HG03064 (cell line): ENCODE measurements at regions not wholly inside any gene's neighbourhood (a gene's known extent, or its start where the extent isn't known, plus 50 kb on each side); places are given as distances from the start of the nearest gene placed in this dataset.
A peak's percentile ranks its signal among the peaks of the same experiment; 100 is the strongest.
"Not testable (repeated sequence)": the region's sequence is repeated elsewhere in the genome, so short reads cannot be mapped to it uniquely, and the experiment has no call there.

Experiments
- ATAC-seq: cut with Tn5 transposase; IDR thresholded peaks from one replicate; pipeline ENCODE4 v1.9.1; 2021; ENCODE audit warnings: low read depth; ENCODE audit not compliant: unreplicated experiment

- no peak for ATAC-seq
Measured at GRCh38 chr9:85487872-85488271, 253.9 kb downstream of the AGTPBP1 start.

DNA sequence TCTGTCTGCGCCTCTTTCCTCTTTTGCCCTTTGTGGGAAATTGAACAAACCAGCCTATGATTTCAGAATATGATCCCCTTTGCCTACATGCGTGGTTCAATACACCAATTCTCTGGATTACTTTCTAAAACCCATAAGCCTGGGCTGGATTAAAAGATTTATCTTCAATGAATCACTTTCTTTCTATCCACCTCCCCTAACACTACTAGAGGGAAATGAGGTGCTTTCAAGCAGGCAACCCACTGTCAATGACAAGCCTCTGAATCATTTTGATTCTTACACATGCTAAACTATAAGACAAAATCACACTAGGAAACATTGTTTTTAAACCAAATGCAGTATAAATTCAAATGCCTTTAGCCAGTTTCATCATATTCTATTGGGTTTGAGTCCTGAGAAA, 257.5 kb downstream of the AGTPBP1 start:
- no peak for ATAC-seq

GRCh38 chr9:85483208-85483607, 258.5 kb downstream of the AGTPBP1 start:
- no peak for ATAC-seq

DNA sequence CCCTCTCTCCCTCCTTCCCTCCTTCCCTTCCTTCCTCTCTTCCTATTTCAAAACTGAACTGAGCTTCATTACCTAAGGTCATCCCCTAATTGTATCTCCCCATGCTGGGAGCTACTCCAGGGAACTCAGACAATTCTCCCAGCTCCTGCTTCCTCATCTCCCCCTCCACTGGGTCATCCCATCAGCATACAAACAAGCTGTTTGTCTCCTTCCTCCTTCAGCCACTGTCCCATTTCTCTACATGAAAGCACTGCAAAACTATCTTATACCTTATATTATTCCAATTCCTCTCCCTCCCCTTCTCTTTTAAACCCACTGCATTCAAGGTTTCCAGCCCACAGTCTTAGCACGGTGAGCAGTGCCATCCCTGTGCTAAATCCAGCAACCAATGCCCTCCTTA, 262.4 kb downstream of the AGTPBP1 start:
- no peak for ATAC-seq

GRCh38 chr9:85478847-85479246, 262.9 kb downstream of the AGTPBP1 start:
- ATAC-seq = no peak

DNA sequence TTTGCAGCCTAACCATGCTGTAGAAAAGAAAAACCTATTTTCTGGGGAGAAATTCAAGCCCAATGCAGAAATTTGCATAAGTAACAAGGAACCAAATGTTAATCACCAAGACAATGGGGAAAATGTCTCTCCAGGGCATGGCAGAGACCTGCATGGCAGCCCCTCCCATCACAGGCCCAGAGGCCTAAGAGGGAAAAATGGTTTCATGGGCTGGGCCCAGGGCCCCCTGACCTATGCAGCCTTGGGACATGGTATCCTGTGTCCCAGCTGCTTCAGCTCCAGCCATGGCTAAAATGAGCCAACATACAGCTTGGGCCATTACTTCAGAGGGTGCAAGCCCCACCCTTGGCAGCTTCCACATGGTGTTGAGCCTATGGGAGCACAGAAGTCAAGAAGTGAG, 266.9 kb downstream of the AGTPBP1 start:
- not testable (repeated sequence) for ATAC-seq

- ATAC-seq = no peak
Measured at GRCh38 chr9:85471791-85472190, 270.0 kb downstream of the AGTPBP1 start.

GRCh38 chr9:85469041-85469440, 272.7 kb downstream of the AGTPBP1 start:
- no peak for ATAC-seq

GRCh38 chr9:85466834-85467233, 274.9 kb downstream of the AGTPBP1 start:
- no peak for ATAC-seq

DNA sequence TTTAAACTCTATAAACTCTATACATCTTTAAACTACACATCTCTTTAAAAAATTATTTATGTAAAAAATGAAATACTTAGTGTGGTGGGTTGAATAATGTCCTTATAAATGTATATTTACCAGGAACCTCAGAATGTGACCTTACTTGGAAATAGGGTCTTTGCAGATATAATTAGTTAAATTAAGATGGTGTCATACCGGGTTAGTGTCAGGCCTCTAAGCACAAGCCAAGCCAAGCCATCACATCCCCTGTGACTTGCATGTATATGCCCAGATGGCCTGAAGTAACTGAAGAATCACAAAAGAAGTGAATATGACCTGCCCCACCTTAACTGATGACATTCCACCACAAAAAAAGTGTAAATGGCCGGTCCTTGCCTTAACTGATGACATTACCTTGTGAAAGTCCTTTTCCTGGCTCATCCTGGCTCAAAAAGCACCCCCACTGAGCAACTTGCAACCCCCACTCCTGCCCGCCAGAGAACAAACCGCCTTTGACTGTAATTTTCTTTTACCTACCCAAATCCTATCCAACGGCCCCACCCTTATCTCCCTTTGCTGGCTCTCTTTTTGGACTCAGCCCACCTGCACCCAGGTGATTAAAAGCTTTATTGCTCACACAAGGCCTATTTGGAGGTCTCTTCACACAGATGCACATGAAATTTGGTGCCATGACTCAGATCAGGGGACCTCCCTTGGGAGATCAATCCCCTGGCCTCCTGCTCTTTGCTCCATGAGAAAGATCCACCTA, 283.5 kb downstream of the AGTPBP1 start:
- ATAC-seq = not testable (repeated sequence)

GRCh38 chr9:85453850-85454249, 287.9 kb downstream of the AGTPBP1 start:
- no peak for ATAC-seq

GRCh38 chr9:85452841-85453240, 288.9 kb downstream of the AGTPBP1 start:
- ATAC-seq = no peak

- no peak for ATAC-seq
Measured at GRCh38 chr9:85451680-85452079, 290.1 kb downstream of the AGTPBP1 start.

DNA sequence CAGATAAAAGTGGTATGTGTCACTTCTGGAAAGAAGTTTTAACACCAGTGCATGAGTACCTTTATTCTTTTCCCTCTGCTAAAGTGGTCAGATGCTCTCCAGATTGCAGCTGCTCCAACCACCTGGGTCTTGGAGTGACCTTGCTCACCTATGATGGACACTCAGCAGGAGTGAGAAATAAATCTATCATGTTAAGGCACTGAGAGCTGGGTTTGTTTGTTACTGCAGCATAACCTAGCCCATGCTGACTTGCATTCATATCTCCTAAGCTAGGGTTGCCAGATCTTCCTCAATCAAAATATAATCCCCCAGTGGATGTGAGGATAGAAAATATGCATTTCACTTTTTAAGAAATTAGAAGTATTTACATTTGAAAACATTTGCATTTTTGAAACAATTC, 295.9 kb downstream of the AGTPBP1 start:
- ATAC-seq = no peak

- ATAC-seq = no peak
Measured at GRCh38 chr9:85444243-85444642, 297.5 kb downstream of the AGTPBP1 start.

DNA sequence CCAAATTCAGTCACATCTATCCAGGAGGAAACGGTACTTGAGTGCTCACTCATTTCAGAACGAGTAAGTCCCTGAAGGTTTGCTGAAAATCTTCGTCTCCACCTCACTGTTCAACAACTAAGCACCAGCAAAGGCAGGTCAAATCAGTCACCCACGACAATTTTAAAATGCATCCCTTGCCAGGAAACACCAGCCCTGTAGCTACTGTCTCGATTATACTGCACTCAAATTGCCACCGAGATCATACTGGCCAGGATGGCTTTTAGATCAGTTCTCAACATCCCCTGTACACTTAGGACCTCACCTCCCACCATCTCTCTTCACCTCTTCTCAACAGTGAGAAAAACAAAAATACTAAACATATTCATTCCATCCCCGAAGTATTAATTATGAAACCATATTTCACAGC, 298.6 kb downstream of the AGTPBP1 start:
- peak; percentile 87 for ATAC-seq

- ATAC-seq = no peak
Measured at GRCh38 chr9:85439791-85440190, 302.0 kb downstream of the AGTPBP1 start.

DNA sequence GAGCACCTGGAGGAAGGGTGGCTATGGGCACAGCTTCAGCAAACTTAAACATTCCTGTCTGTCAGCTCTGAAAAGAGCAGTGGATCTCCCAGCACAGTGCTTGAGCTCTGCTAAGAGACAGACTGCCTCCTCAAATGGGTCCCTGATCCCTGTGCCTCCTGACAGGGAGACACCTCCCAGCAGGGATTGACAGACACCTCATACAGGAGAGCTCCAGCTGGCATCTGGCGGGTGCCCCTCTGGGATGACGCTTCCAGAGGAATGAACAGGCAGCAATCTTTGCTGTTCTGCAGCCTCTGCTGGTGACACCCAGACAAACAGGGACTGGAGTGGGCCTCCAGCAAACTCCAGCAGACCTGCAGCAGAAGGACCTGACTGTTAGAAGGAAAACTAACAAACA, 307.8 kb downstream of the AGTPBP1 start:
- not testable (repeated sequence) for ATAC-seq

DNA sequence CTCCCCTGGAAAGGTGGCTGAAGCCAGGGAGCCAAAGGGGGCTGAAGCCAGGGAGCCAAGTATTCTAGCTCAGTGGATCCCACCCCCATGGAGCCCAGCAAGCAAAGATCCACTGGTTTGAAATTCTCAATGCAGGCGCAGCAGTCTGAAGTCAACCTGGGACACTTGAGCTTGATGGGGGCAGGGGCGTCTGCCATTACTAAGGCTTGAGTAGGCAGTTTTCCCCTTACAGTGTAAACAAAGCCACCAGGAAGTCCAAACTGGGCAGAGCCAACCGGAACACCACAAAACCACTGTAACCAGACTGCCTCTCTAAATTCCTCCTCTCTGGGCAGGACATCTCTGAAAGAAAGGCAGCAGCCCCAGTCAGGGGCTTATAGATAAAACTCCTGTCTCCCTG, 308.2 kb downstream of the AGTPBP1 start:
- not testable (repeated sequence) for ATAC-seq

DNA sequence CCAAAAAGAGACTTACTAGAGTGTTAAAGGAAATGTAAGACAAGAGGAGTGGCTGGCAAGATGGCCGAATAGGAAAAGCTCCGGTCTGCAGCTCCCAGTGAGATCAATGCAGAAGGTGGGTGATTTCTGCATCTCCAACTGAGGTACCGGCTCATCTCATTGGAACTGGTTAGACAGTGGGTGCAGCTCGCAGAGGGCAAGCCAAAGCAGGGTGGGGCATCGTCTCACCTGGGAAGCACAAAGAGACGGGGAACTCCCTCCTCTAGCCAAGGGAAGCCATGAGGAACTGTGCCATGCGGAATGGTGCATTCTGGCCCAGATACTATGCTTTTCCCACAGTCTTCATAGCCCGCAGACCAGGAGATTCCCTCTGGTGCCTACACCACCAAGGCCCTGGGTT, 308.7 kb downstream of the AGTPBP1 start:
- no peak for ATAC-seq

- no peak for ATAC-seq
Measured at GRCh38 chr9:85432599-85432998, 309.2 kb downstream of the AGTPBP1 start.

DNA sequence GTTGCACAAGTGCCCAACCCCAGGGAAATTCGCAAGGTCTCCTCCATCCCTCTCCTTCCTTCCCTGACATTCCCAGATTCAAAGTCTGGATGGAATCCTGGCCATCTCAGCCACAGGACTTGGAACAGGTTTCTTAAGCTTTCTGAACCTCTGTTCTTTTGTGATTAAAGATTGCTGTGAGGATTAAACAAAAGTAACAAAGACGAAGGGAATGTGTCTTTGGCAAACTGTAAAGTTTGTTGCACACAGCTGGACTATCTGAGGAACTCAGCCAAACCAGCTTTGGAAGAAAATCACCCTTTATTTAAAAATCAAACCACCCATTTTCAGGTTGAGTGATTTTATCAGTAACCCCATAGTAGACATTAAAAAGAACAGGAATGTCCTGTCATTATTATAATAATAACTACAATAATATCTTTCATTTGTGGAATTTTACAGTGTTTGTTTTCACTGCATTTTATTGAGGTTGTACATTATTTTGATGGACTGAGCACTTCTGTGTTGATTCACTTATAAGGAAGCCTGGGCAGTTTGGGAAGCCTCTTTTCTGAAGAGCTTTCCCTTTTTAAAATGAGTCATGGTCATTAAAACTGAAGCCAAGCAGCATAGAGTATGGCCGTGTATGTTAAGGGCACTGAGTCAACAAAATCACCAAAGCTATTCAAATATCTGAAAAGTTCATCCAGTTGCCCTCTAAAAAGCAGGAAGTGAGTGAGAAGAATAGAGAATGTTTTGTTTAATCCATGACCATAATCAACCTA, 310.2 kb downstream of the AGTPBP1 start:
- ATAC-seq = no peak
